Liver (tissue), 8 donors: ENCODE measurements at regions not wholly inside any gene's neighbourhood (a gene's known extent, or its start where the extent isn't known, plus 50 kb on each side); places are given as distances from the start of the nearest gene placed in this dataset.

ENCODE experiments used
- DNase-seq: peaks from one replicate; pipeline ENCODE4 v3.0.0-alpha.2; 2017; ENCODE audit warnings: low spot score
- H3K27ac ChIP-seq, 2 donors: one replicate each; pipeline ENCODE4 v1.7.0; 2013; ENCODE audit warnings: inconsistent platforms in 2 of 2, low read length in 2 of 2, control low read depth in 1 of 2, low read depth in 1 of 2, mild to moderate bottlenecking in 1 of 2
- H3K27me3 ChIP-seq, 4 donors: one replicate each; pipeline versions ENCODE4 v1.6.1 to v1.7.0; 2013; ENCODE audit warnings: low read length in 3 of 4, inconsistent platforms in 1 of 4, mild to moderate bottlenecking in 1 of 4, moderate library complexity in 1 of 4; ENCODE audit not compliant: control insufficient read depth in 4 of 4, insufficient read depth in 4 of 4
- H3K36me3 ChIP-seq, 4 donors: one replicate each; pipeline versions ENCODE4 v1.6.1 to v1.7.0; 2013; ENCODE audit warnings: low read length in 3 of 4, mild to moderate bottlenecking in 3 of 4, low read depth in 1 of 4, moderate library complexity in 1 of 4; ENCODE audit not compliant: control insufficient read depth in 4 of 4, insufficient read depth in 3 of 4
- H3K4me1 ChIP-seq, 4 donors: one replicate each; pipeline versions ENCODE4 v1.6.1 to v1.7.0; 2013; ENCODE audit warnings: low read length in 3 of 4, mild to moderate bottlenecking in 3 of 4, moderate library complexity in 1 of 4; ENCODE audit not compliant: control insufficient read depth in 4 of 4, insufficient read depth in 4 of 4
- H3K4me3 ChIP-seq, 3 donors: one replicate each; pipeline versions ENCODE4 v1.6.1 to v1.7.0; 2013; ENCODE audit warnings: low read length in 3 of 3, control low read depth in 1 of 3, low read depth in 1 of 3, mild to moderate bottlenecking in 1 of 3
- H3K9ac ChIP-seq, 2 donors: one replicate each; pipeline ENCODE4 v1.7.0; 2013; ENCODE audit warnings: low read length in 2 of 2, mild to moderate bottlenecking in 2 of 2, moderate library complexity in 2 of 2, control low read depth in 1 of 2, low read depth in 1 of 2
- H3K9me3 ChIP-seq, 4 donors: one replicate each; pipeline versions ENCODE4 v1.6.1 to v1.7.0; 2013; ENCODE audit warnings: low read length in 3 of 4; ENCODE audit not compliant: control insufficient read depth in 4 of 4
- CTCF ChIP-seq: fragments of 150-350 bp; IDR thresholded peaks from 2 replicates; pipeline ENCODE4 v1.5.1; 2017; ENCODE audit warnings: improper control_type of control experiment, low read depth, low read length; ENCODE audit not compliant: missing input control
- FOXA1 ChIP-seq: IDR thresholded peaks from 2 replicates; pipeline ENCODE4 v1.6.1; 2016; ENCODE audit warnings: antibody characterized with exemption
- FOXA2 ChIP-seq: IDR thresholded peaks from 2 replicates; pipeline ENCODE4 v1.6.1; 2016; ENCODE audit warnings: antibody characterized with exemption
- GABPA ChIP-seq, 2 donors: IDR thresholded peaks in 1 of 2; conservative IDR thresholded peaks in 1 of 2; 2 replicates each; pipeline ENCODE4 v1.6.1; 2016; ENCODE audit warnings: antibody characterized with exemption in 2 of 2, mild to moderate bottlenecking in 1 of 2, moderate library complexity in 1 of 2
- HNF4A ChIP-seq, 2 donors: conservative IDR thresholded peaks; 2 replicates each; pipeline ENCODE4 v1.6.1; 2016; ENCODE audit warnings: antibody characterized with exemption in 2 of 2, mild to moderate bottlenecking in 2 of 2
- JUND ChIP-seq, 2 donors: IDR thresholded peaks; 2 replicates each; pipeline ENCODE4 v1.6.1; 2016; ENCODE audit warnings: antibody characterized with exemption in 2 of 2
- MAX ChIP-seq: IDR thresholded peaks from 2 replicates; pipeline ENCODE4 v1.6.1; 2016; ENCODE audit warnings: antibody characterized with exemption
- NR2F2 ChIP-seq: IDR thresholded peaks from 2 replicates; pipeline ENCODE4 v1.6.1; 2016; ENCODE audit warnings: antibody characterized with exemption
- RAD21 ChIP-seq, 2 donors: IDR thresholded peaks; 2 replicates each; pipeline ENCODE4 v1.6.1; 2016; ENCODE audit warnings: antibody characterized with exemption in 2 of 2, mild to moderate bottlenecking in 2 of 2
- REST ChIP-seq: IDR thresholded peaks from 2 replicates; pipeline ENCODE4 v1.6.1; 2016; ENCODE audit warnings: antibody characterized with exemption, mild to moderate bottlenecking
- SP1 ChIP-seq: IDR thresholded peaks from 2 replicates; pipeline ENCODE4 v1.6.1; 2018; ENCODE audit warnings: antibody characterized with exemption, mild to moderate bottlenecking
- TAF1 ChIP-seq: conservative IDR thresholded peaks from 2 replicates; pipeline ENCODE4 v1.6.1; 2016; ENCODE audit warnings: antibody characterized with exemption, mild to moderate bottlenecking
- YY1 ChIP-seq: IDR thresholded peaks from 2 replicates; pipeline ENCODE4 v1.6.1; 2016; ENCODE audit warnings: antibody characterized with exemption, mild to moderate bottlenecking
- ZBTB33 ChIP-seq: IDR thresholded peaks from 2 replicates; pipeline ENCODE4 v1.6.1; 2016; ENCODE audit warnings: antibody characterized with exemption
- WGBS: extraction: QIAGEN DNeasy Blood & Tissue Kit; methylation state at CpG from one replicate; pipeline ENCODE4 v1.1.7; 2013; 5-methylcytosine and 5-hydroxymethylcytosine counted together
- donor health status: healthy.
- donor health status: healthy.
- donor health status: healthy.
- donor health status: healthy.
- donor health status: healthy.

GRCh38 chrX:86935988-86936387, 581.6 kb upstream of the KLHL4 start:
- H3K36me3 ChIP-seq = no peaks in the 10 kb centered on the region
- DNase-seq = no peak
- H3K4me1 ChIP-seq = no peaks in the 10 kb centered on the region
- 87% methylated on average over 5 of the region's 5 CpGs for WGBS
- no peak overlapping the region for H3K9ac ChIP-seq
- no peaks in the 10 kb centered on the region for H3K9me3 ChIP-seq
- H3K4me3 ChIP-seq = no peak overlapping the region
- TF ChIP-seq FOXA1 = no peak
- no peak for TF ChIP-seq REST
- no peak for TF ChIP-seq GABPA (IDR thresholded peaks at IDR 0.05 in 1 of 2, conservative IDR thresholded peaks at IDR 0.05 in 1 of 2)
- no peak for TF ChIP-seq JUND (IDR thresholded peaks at IDR 0.05)
- TF ChIP-seq HNF4A (conservative IDR thresholded peaks at IDR 0.05) = no peak
- no peak for TF ChIP-seq FOXA2
- H3K27ac ChIP-seq = no peak overlapping the region
- peaks cover 0 to 3% (median 0%) of the 10 kb centered on the region in 4 donors for H3K27me3 ChIP-seq

GRCh38 chrX:86946569-86946968, 571.0 kb upstream of the KLHL4 start:
- Histone ChIP-seq H3K27ac (no peak overlapping the region), H3K36me3 (no peaks in the 10 kb centered on the region), H3K9ac (no peak overlapping the region), H3K4me3 (no peak overlapping the region), H3K27me3 (no peaks in the 10 kb centered on the region), H3K9me3 (no peaks in the 10 kb centered on the region), H3K4me1 (no peaks in the 10 kb centered on the region)
- no peak for DNase-seq
- TF ChIP-seq NR2F2 (no peak), YY1 (no peak), ZBTB33 (no peak), CTCF (peak; percentile 52), SP1 (no peak), MAX (no peak), TAF1 (no peak), HNF4A (conservative IDR thresholded peaks at IDR 0.05) (no peak), RAD21 (IDR thresholded peaks at IDR 0.05) (peak; percentile 72 to 80), JUND (IDR thresholded peaks at IDR 0.05) (peak in 1 of 2 donors; percentile 28)
- WGBS = 0% methylated on average over 1 of the region's 1 CpG
